Ovary (tissue), 7 donors: ENCODE measurements at regions not wholly inside any gene's neighbourhood (a gene's known extent, or its start where the extent isn't known, plus 50 kb on each side); places are given as distances from the start of the nearest gene placed in this dataset.

ENCODE experiments used
- DNase-seq, 5 donors: peaks; one replicate each; pipeline ENCODE4 v3.0.0-alpha.2; 2019 to 2020
- H3K27ac ChIP-seq, 2 donors: fragments of 200-600 bp; one replicate each; pipeline versions ENCODE4 v1.5.1 to v1.8.0; 2019 to 2022
- H3K27me3 ChIP-seq: fragments of 200-600 bp; one replicate; pipeline ENCODE4 v1.8.0; 2022
- H3K36me3 ChIP-seq: fragments of 200-600 bp; sonication (generic); one replicate; pipeline ENCODE4 v1.5.1; 2019
- H3K4me1 ChIP-seq: one replicate; pipeline ENCODE4 v1.8.1; 2013; ENCODE audit warnings: mild to moderate bottlenecking, moderate library complexity; ENCODE audit not compliant: insufficient read depth
- H3K4me3 ChIP-seq: fragments of 200-600 bp; sonication (generic); one replicate; pipeline ENCODE4 v1.5.1; 2017
- H3K9me3 ChIP-seq, 2 donors: fragments of 200-600 bp in 1 of 2; sonication (generic) in 1 of 2; one replicate each; pipeline versions ENCODE4 v1.5.1 to v1.8.1; 2013 to 2019; ENCODE audit warnings: mild to moderate bottlenecking in 1 of 2, moderate library complexity in 1 of 2
- CTCF ChIP-seq, 3 donors: fragments of 450-650 bp in 2 of 3; fragments of 200-600 bp in 1 of 3; IDR thresholded peaks; one replicate each; pipeline versions ENCODE4 v1.5.1 to v1.8.0; 2016 to 2022; ENCODE audit warnings: antibody characterized with exemption in 3 of 3, mild to moderate bottlenecking in 1 of 3
- EP300 ChIP-seq: sonication (generic); formaldehyde crosslinking; IDR thresholded peaks from one replicate; pipeline ENCODE4 v1.6.1; 2017; ENCODE audit warnings: antibody characterized with exemption
- POLR2A ChIP-seq: fragments of 450-650 bp; IDR thresholded peaks from one replicate; pipeline ENCODE4 v1.6.1; 2017; ENCODE audit warnings: antibody characterized with exemption, mild to moderate bottlenecking, moderate library complexity
- WGBS, 3 donors: extraction: QIAGEN DNeasy Blood & Tissue Kit in 1 of 3; methylation state at CpG; one replicate each; pipeline versions ENCODE4 v1.1.5 to v1.1.7; 2013 to 2017; 5-methylcytosine and 5-hydroxymethylcytosine counted together
- intact Hi-C, 4 donors: fragments of 100-400 bp; cut with DNase I; formaldehyde crosslinking; loops; one replicate each; pipeline versions ENCODE4 v1.11.0 to v1.15.1; 2022 to 2023
- donor health status: DM: no; HTN: no; CAD: no; lungs with moderate emphysema.
- donor health status: DM: no; HTN: no; CAD: no.
- donor health status: Bipolar disorder and iron deficiency.
- donor health status: DM: no; HTN: no; CAD: no.
- donor health status: DM: yes; HTN: yes; CAD: no.

GRCh38 chr3:109922856-109923255, 585.5 kb upstream of the DPPA4 start:
- no peak for DNase-seq
- H3K9me3 ChIP-seq = no peaks in the 10 kb centered on the region
- no peak overlapping the region for H3K27ac ChIP-seq
- H3K27me3 ChIP-seq = no peaks in the 10 kb centered on the region
- TF ChIP-seq CTCF (IDR thresholded peaks at IDR 0.05) (no peak), POLR2A (no peak), EP300 (no peak)
- intact Hi-C loops = no loop called here
- H3K4me3 ChIP-seq = no peak overlapping the region
- 55 to 64% (median 56%) methylated on average over 2 of the region's 2 CpGs for WGBS, 3 donors
- H3K4me1 ChIP-seq = no peaks in the 10 kb centered on the region
- no peaks in the 10 kb centered on the region for H3K36me3 ChIP-seq

- H3K36me3 ChIP-seq = no peaks in the 10 kb centered on the region
- no peaks in the 10 kb centered on the region for H3K9me3 ChIP-seq
- no peaks in the 10 kb centered on the region for H3K27me3 ChIP-seq
- intact Hi-C loops = no loop called here
- TF ChIP-seq POLR2A = no peak
- no peak for TF ChIP-seq EP300
- no peak overlapping the region for H3K27ac ChIP-seq
- no peaks in the 10 kb centered on the region for H3K4me1 ChIP-seq
- DNase-seq = no peak
- WGBS, 3 donors = 88 to 97% (median 94%) methylated on average over 3 of the region's 3 CpGs
- no peak overlapping the region for H3K4me3 ChIP-seq
These were observed 586.1 kb upstream of the DPPA4 start for GRCh38 chr3:109923431-109923830.

- no peak overlapping the region for H3K4me3 ChIP-seq
These were observed 586.9 kb upstream of the DPPA4 start for GRCh38 chr3:109924196-109924595.

GRCh38 chr3:109926376-109926775, 589.0 kb upstream of the DPPA4 start:
- intact Hi-C loops = no loop called here
- no peak overlapping the region for H3K4me3 ChIP-seq
- no peak overlapping the region for H3K27ac ChIP-seq
- H3K9me3 ChIP-seq = no peaks in the 10 kb centered on the region
- H3K36me3 ChIP-seq = no peaks in the 10 kb centered on the region
- H3K27me3 ChIP-seq = no peaks in the 10 kb centered on the region
- no peaks in the 10 kb centered on the region for H3K4me1 ChIP-seq
- TF ChIP-seq CTCF (IDR thresholded peaks at IDR 0.05) (no peak), POLR2A (no peak), EP300 (no peak)
- DNase-seq = no peak
- 95 to 96% (median 95%) methylated on average over 8 of the region's 8 CpGs for WGBS, 3 donors

More at GRCh38 chr3:109924196-109924595, 586.9 kb upstream of the DPPA4 start:
- no peaks in the 10 kb centered on the region for H3K4me1 ChIP-seq
- no peak for DNase-seq
- TF ChIP-seq CTCF (IDR thresholded peaks at IDR 0.05) (no peak), POLR2A (no peak), EP300 (no peak)
- no peaks in the 10 kb centered on the region for H3K36me3 ChIP-seq
- no peaks in the 10 kb centered on the region for H3K27me3 ChIP-seq
- no peaks in the 10 kb centered on the region for H3K9me3 ChIP-seq
- H3K27ac ChIP-seq = no peak overlapping the region
- intact Hi-C loops = no loop called here

GRCh38 chr3:109927161-109927560, 589.8 kb upstream of the DPPA4 start:
- WGBS, 3 donors = 51 to 76% (median 69%) methylated on average over 2 of the region's 2 CpGs
- H3K4me3 ChIP-seq = no peak overlapping the region
- intact Hi-C loops = no loop called here
- no peak overlapping the region for H3K27ac ChIP-seq
- no peaks in the 10 kb centered on the region for H3K36me3 ChIP-seq
- no peaks in the 10 kb centered on the region for H3K4me1 ChIP-seq
- TF ChIP-seq CTCF (IDR thresholded peaks at IDR 0.05) (no peak), EP300 (no peak), POLR2A (no peak)
- DNase-seq = no peak
- no peaks in the 10 kb centered on the region for H3K9me3 ChIP-seq
- no peaks in the 10 kb centered on the region for H3K27me3 ChIP-seq
